Gastroesophageal sphincter (tissue), 4 donors: ENCODE measurements at regions not wholly inside any gene's neighbourhood (a gene's known extent, or its start where the extent isn't known, plus 50 kb on each side); places are given as distances from the start of the nearest gene placed in this dataset.
A peak's percentile ranks its signal among the peaks of the same experiment; 100 is the strongest.

Source experiments
- ATAC-seq: fragments of 150-250 bp; one replicate; pipeline ENCODE4 v1.9.1; 2016; ENCODE audit warnings: mild to moderate bottlenecking, moderate library complexity
- H3K27ac ChIP-seq, 4 donors: fragments of 200-600 bp; sonication (generic) in 3 of 4; 1 replicate in 3 of 4; 2 replicates in 1 of 4; pipeline ENCODE4 v1.5.1; 2016 to 2019
- H3K27me3 ChIP-seq: fragments of 200-600 bp; sonication (generic); one replicate; pipeline ENCODE4 v1.5.1; 2019
- H3K36me3 ChIP-seq, 2 donors: fragments of 200-600 bp; sonication (generic); one replicate each; pipeline ENCODE4 v1.5.1; 2019; ENCODE audit warnings: control low read depth in 1 of 2
- H3K4me1 ChIP-seq, 3 donors: fragments of 200-600 bp; sonication (generic); 1 replicate in 2 of 3; 2 replicates in 1 of 3; pipeline ENCODE4 v1.5.1; 2016 to 2019; ENCODE audit warnings: control low read depth in 2 of 3
- H3K4me3 ChIP-seq, 2 donors: fragments of 200-600 bp; sonication (generic); one replicate each; pipeline ENCODE4 v1.5.1; 2019; ENCODE audit warnings: mild to moderate bottlenecking in 1 of 2, moderate library complexity in 1 of 2
- H3K9me3 ChIP-seq, 3 donors: fragments of 200-600 bp; sonication (generic); one replicate each; pipeline ENCODE4 v1.5.1; 2017 to 2019; ENCODE audit warnings: control low read depth in 2 of 3
- EP300 ChIP-seq: sonication (generic); formaldehyde crosslinking; IDR thresholded peaks from one replicate; pipeline ENCODE4 v1.6.1; 2017; ENCODE audit warnings: antibody characterized with exemption, mild to moderate bottlenecking
- POLR2A ChIP-seq, 2 donors: fragments of 450-650 bp; IDR thresholded peaks; one replicate each; pipeline ENCODE4 v1.6.1; 2017; ENCODE audit warnings: antibody characterized with exemption in 2 of 2, mild to moderate bottlenecking in 2 of 2, moderate library complexity in 1 of 2
- POLR2AphosphoS5 ChIP-seq: sonication (generic); formaldehyde crosslinking; IDR thresholded peaks from one replicate; pipeline ENCODE4 v1.6.1; 2017; ENCODE audit warnings: antibody characterized with exemption
- WGBS, 2 donors: methylation state at CpG; one replicate each; pipeline ENCODE4 v1.1.5; 2018; ENCODE audit warnings: low coverage in 1 of 2; 5-methylcytosine and 5-hydroxymethylcytosine counted together
- TF ChIP-seq, protein P1 (sequence below), 4 experiments: fragments of 200-600 bp in 2 of 4; fragments of 450-650 bp in 2 of 4; sonication (generic) in 1 of 4; IDR thresholded peaks; one replicate each; pipeline ENCODE4 v1.5.1; 2017 to 2019; ENCODE audit warnings: antibody characterized with exemption in 4 of 4, mild to moderate bottlenecking in 2 of 4, moderate library complexity in 2 of 4

DNA sequence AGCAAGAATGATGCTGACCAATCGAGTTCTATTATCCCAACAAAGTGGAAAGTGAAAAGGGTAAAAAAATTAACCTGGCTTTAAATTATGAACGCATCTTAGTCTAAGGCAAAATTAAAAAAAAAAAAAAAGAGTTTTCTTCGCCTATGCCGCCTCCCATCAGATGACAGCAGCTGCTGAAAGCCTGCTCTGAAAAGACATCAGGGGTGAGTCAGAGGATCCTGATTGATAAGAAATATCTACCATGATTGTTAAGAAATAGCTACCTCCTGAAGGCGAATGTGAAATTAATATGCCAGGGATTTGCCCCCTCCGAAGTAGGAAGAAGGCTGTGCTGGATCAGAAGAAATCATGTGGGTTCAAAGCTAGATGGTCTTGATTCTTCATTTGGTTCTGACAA lies 216.8 kb upstream of the C1orf87 start:
- 91 to 97% methylated on average over 2 to 4 of the region's 6 CpGs for WGBS, 2 donors

DNA sequence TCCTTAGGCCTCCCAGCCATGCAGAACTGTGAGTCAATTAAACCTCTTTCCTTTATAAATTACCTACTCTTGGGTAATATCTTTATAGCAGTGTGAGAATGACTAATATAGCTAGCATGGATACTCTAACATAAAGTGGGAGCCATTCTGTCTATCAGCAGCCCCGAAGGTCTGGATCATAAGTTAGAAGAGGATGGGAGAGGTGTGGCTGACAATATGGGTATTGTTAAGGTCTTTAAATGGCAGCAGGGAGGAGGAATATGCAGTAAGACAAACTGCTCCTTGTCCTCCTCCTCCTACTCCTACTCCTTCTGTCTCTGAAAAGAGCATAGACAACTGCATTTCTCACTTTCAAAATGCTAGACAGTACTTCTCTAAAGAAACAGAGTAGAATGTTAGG lies 214.0 kb upstream of the C1orf87 start:
- H3K27ac ChIP-seq: no peak overlapping the region
- H3K27me3 ChIP-seq: no peaks in the 10 kb centered on the region
- H3K9me3 ChIP-seq: no peaks in the 10 kb centered on the region
- no peak overlapping the region for H3K4me3 ChIP-seq
- no peaks in the 10 kb centered on the region for H3K4me1 ChIP-seq
- 80 to 91% methylated on average over 1 of the region's 1 CpG for WGBS, 2 donors
- no peak for ATAC-seq
- TF ChIP-seq POLR2AphosphoS5 (no peak), POLR2A (IDR thresholded peaks at IDR 0.05) (no peak), EP300 (no peak)
- TF ChIP-seq, protein P1, sequence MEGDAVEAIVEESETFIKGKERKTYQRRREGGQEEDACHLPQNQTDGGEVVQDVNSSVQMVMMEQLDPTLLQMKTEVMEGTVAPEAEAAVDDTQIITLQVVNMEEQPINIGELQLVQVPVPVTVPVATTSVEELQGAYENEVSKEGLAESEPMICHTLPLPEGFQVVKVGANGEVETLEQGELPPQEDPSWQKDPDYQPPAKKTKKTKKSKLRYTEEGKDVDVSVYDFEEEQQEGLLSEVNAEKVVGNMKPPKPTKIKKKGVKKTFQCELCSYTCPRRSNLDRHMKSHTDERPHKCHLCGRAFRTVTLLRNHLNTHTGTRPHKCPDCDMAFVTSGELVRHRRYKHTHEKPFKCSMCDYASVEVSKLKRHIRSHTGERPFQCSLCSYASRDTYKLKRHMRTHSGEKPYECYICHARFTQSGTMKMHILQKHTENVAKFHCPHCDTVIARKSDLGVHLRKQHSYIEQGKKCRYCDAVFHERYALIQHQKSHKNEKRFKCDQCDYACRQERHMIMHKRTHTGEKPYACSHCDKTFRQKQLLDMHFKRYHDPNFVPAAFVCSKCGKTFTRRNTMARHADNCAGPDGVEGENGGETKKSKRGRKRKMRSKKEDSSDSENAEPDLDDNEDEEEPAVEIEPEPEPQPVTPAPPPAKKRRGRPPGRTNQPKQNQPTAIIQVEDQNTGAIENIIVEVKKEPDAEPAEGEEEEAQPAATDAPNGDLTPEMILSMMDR (IDR thresholded peaks at IDR 0.05): no peak
- H3K36me3 ChIP-seq: no peaks in the 10 kb centered on the region

More for the DNA sequence above, 216.8 kb upstream of the C1orf87 start:
- Histone ChIP-seq H3K36me3 (no peaks in the 10 kb centered on the region), H3K9me3 (no peaks in the 10 kb centered on the region), H3K27ac (no peak overlapping the region), H3K27me3 (no peaks in the 10 kb centered on the region), H3K4me3 (no peak overlapping the region), H3K4me1 (no peaks in the 10 kb centered on the region)
- TF ChIP-seq POLR2A (IDR thresholded peaks at IDR 0.05) (no peak), EP300 (no peak)
- no peak for ATAC-seq

DNA sequence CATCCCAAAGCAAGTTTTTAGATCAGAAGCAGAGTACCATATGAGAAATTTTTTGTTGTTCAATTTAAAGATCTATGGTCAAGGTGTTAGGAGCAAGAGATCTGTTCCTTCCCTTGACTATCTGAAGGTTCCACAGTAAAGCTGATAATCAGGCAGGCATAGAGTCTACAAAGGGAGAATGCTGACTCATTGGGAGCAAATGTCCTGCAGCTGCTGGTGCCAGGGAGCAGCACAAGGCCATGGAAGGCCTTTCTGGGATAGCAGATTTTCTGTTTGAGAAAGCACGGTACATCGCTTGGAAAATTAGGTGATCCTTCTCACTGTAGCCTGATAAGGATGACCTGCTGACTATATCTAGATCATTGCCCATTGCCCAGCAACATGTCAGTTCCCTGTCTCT lies 210.1 kb upstream of the C1orf87 start:
- Histone ChIP-seq H3K4me1 (peaks cover 0 to 17% (median 5%) of the 10 kb centered on the region in 3 donors), H3K27ac (no peak overlapping the region), H3K4me3 (no peak overlapping the region), H3K36me3 (no peaks in the 10 kb centered on the region), H3K27me3 (no peaks in the 10 kb centered on the region), H3K9me3 (no peaks in the 10 kb centered on the region)
- ATAC-seq: no peak
- 92 to 100% methylated on average over 2 of the region's 2 CpGs for WGBS, 2 donors
- no peak for TF ChIP-seq POLR2AphosphoS5
- no peak for TF ChIP-seq EP300
- TF ChIP-seq, protein P1 (IDR thresholded peaks at IDR 0.05): no peak
- no peak for TF ChIP-seq POLR2A (IDR thresholded peaks at IDR 0.05)

DNA sequence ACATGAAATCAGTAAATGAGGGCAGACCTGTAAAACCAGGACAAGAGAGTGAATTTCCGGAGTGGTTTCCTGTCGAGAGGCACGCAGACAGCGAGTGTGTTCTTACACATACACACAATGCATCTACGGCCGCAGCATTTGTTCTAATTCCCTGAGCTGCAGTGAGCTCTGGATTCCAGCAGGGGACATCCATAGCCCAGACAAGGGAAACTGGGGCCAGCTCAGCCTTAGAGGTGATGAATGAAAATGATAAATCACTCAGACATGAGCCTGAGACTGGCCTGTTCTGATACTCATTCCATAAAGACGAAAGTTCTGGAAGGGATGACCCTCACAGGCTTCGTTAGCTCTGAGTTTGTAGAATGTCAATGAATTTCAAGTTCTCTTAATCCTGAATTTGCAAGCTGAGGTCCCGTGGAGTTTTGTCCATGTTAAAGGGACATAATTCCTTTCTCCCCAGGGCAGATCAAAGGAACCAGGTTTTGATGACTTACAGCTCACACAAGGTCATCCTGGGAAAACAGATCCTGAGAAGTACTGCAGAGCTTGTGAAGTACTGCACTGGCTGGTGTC lies 207.9 kb upstream of the C1orf87 start:
- no peaks in the 10 kb centered on the region for H3K27me3 ChIP-seq
- H3K4me3 ChIP-seq: no peak overlapping the region
- no peaks in the 10 kb centered on the region for H3K9me3 ChIP-seq
- no peaks in the 10 kb centered on the region for H3K36me3 ChIP-seq
- peak; percentile 66 for ATAC-seq
- H3K4me1 ChIP-seq: peaks cover 0 to 17% (median 5%) of the 10 kb centered on the region in 3 donors
- WGBS, 2 donors: 23 to 33% methylated on average over 8 to 9 of the region's 9 CpGs
- no peak overlapping the region for H3K27ac ChIP-seq
- TF ChIP-seq POLR2AphosphoS5 (no peak), EP300 (no peak)
- TF ChIP-seq, protein P1 (IDR thresholded peaks at IDR 0.05): peak; percentile 44 to 86 (median 73)

DNA sequence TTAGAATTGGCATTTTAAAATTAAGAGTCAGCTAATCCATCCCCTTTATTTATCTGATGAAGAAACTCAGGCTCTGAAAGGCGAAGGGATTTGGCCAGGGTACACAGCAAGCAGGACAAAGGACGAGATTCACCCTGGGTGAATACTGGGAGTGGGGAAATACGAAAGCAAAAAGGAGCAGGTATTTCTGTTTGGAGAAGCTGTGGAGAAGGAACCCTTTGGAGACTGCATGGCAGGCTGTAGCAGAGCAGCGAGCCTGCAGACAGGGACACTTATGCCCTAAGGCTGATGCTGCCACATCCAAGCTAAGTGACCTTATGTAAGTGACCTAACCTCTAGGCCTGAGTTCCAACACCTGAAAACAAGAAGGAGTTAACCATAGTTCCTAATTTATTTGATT lies 207.2 kb upstream of the C1orf87 start:
- TF ChIP-seq POLR2A (IDR thresholded peaks at IDR 0.05): no peak
- no peak for TF ChIP-seq EP300
- TF ChIP-seq POLR2AphosphoS5: no peak
- TF ChIP-seq, protein P1 (IDR thresholded peaks at IDR 0.05): no peak
- Histone ChIP-seq H3K27ac (no peak overlapping the region), H3K9me3 (no peaks in the 10 kb centered on the region), H3K27me3 (no peaks in the 10 kb centered on the region), H3K36me3 (no peaks in the 10 kb centered on the region), H3K4me1 (peaks cover 0 to 17% (median 5%) of the 10 kb centered on the region in 3 donors), H3K4me3 (no peak overlapping the region)
- WGBS, 2 donors: 74 to 96% methylated on average over 3 to 4 of the region's 4 CpGs
- ATAC-seq: no peak
